GM19043 (cell line): ENCODE measurements at regions not wholly inside any gene's neighbourhood (a gene's known extent, or its start where the extent isn't known, plus 50 kb on each side); places are given as distances from the start of the nearest gene placed in this dataset.
"Not testable (repeated sequence)": the region's sequence is repeated elsewhere in the genome, so short reads cannot be mapped to it uniquely, and the experiment has no call there.

ENCODE experiments used
- ATAC-seq: cut with Tn5 transposase; IDR thresholded peaks from one replicate; pipeline ENCODE4 v1.9.1; 2021; ENCODE audit warnings: low read depth; ENCODE audit not compliant: unreplicated experiment

DNA sequence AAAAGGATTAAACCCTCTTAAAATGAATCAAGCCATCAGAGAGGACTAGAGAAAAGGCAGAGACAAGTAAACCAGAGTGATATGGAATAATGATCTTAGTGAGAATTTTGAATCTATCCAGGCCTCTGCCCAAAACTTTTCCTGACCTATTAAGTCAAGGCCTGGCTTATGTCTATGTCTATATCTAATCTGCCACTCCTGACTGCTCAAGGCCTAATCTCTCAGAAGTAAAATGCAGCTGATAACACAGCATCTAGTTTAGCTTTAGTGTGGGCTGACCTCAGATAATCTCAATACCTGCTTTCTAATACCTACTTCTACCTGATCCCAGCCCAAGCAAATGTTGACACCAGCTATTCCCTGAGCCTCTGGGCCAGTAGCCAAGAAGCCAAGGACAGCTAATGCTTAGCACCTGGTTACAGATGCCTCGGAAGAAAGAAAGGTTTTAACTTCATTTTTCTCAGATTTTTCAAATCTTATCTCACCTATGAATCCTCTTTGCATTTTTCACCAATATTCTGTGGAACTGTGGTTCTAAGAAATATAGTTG, 1472.5 kb upstream of the SEL1L start:
- ATAC-seq: no peak

- not testable (repeated sequence) for ATAC-seq
Measured at GRCh38 chr14:83007052-83007451, 1473.4 kb upstream of the SEL1L start.

GRCh38 chr14:83007641-83008225, 1474.1 kb upstream of the SEL1L start:
- ATAC-seq: no peak

- no peak for ATAC-seq
Measured at GRCh38 chr14:83017296-83017695, 1483.6 kb upstream of the SEL1L start.

- no peak for ATAC-seq
Measured at GRCh38 chr14:83019744-83020414, 1486.2 kb upstream of the SEL1L start.

GRCh38 chr14:83021323-83021722, 1487.7 kb upstream of the SEL1L start:
- ATAC-seq: no peak

DNA sequence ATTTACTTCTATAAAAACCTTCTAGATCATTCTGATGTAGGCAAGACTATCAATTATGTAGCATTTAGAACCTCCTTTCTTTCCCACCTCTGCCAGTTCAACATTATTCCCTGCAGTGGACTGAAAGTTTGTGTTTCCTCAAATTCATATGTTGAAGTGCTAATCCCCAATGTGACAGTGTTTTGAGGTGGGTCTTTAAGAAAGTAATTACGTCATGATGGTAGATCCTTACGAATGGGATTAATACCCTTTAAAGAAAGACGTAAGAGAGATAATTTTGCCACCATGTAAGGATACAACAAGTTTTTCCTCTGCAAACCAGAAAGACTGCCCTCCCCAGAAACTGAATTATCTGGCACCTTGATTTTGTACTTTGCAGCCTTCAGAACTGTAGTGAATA, 1489.7 kb upstream of the SEL1L start:
- no peak for ATAC-seq

DNA sequence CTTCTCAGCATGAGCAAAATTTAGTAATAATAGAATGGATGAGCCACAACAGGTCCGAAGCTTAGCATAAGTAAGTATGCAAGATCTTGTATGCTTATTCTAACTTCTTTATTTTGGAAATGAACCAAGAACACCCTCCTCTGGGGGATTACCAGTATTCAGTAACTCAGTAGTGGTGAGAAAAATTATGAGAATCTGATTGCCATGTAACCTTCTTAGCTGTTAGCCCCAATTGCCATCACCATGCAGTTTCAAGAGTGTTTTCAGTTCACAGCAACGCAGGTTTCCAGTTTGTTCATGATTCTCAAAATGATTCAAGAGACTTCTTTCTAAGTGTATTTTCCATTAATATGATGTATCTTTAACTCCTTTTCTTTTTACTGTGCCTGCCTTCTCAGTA, 1507.6 kb upstream of the SEL1L start:
- ATAC-seq: no peak

GRCh38 chr14:83042858-83043257, 1509.2 kb upstream of the SEL1L start:
- no peak for ATAC-seq

- no peak for ATAC-seq
Measured at GRCh38 chr14:83044001-83044400, 1510.3 kb upstream of the SEL1L start.

DNA sequence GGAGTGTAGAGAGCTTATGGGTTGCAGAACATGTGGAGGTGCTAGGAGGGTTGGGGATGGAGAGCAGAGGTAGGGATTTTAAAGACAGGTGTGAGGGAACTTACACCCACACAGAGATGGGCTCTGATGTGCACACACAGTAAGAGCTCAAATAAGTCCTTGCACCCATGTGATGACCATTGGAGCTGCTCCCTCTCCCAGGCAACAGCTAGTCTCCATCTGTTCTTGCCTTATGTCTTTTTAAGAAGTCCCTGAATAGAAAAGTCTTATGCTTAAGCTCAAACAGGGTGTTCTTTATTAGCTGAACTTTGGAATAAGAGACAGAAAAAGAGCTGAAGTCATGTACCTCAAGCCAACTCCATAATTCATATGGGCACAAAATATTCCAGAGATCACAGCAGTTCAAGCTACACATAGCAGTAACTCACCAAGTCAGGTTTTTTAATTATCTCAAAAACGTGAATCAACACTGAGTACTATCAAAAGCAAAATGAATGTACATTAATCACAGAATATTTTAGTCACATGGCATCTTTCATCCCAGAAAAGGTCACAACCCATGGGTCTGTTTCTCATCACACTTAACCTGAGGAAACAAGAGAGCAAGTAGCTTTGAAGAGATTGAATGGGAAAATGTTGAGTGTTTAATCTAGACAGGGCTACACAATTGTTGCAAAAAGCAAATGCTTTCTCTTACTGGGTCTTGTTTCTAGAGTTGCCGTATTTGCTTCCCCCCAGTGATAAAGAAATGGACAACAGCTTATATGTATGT, 1513.6 kb upstream of the SEL1L start:
- ATAC-seq: no peak

DNA sequence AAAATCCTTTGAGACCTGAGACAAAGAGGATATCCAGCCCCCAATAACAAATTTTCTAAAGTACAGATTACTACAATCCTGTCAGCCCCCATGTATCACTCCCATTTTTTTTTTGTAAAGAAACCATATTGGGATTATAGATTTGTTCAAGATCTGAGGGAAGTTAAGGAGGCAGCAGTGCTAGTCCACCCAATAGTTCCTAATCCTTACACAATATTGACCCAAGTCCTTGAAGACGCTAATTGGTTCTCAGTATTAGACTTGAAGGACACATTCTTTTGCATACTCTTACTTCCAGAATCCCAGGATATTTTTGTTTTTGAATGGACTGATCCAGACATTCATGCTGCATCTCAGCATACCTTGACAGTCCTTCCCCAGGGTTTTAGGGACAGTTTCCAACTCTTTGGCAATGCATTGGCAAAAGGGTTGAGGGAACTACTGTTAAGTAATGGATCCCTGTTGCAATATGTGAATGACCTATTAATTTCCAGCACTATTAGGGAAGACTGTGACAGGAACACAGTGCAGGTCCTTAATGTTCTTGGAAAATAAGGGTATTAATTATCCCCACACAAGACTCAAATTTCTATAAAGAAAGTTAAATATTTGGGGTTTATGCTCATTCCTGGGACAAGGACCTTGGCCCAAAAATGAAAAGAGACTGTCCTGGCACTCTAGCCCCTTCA, 1519.5 kb upstream of the SEL1L start:
- no peak for ATAC-seq

DNA sequence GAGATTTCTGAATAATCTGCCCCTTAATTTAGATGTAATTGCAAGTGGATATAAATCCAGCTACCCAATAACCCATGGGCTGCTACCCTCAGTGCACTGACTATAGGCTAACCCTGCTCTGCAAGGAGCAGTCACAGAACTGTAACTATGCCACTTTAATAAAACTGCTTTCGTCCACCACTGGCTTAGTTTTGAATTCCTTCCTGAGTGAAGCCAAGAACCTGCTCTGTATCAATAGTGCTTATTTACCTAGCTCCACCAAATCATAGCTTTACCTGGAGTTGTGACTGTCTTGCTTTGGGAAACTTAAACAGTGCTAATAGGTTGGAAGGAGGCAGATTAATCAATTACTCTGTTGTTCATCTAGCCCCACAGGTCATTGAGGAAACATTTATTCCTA, 1524.4 kb upstream of the SEL1L start:
- ATAC-seq: no peak

DNA sequence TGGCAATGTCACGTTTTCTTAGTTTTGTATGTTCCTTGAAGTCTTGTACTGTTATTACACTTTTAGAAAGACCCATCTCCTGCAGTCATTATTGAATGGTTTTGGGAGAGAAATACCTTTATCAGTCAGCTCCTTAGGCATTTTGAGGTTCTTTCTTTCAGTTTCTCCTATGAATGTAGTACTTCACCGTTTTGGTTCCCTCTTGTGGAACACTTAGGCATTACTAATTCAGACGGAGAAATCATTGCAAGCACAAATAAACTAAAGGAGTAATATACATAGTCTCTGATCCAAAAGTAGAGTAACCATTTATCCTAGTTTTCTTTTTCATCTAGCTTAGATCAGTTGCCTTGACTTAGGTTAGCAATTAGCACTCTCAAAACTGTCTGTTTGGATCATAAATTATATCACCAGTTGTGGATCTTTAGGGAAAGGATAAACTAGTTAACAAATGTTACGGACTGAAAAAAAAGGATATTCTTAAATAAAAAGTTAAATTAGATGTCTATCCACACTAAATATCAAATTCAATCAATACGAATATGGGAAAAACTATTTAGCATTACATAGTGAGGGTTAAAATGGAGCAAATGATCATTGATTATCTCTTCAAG, 1538.3 kb upstream of the SEL1L start:
- no peak for ATAC-seq

- ATAC-seq: no peak
Measured at GRCh38 chr14:83085136-83085535, 1551.5 kb upstream of the SEL1L start.

DNA sequence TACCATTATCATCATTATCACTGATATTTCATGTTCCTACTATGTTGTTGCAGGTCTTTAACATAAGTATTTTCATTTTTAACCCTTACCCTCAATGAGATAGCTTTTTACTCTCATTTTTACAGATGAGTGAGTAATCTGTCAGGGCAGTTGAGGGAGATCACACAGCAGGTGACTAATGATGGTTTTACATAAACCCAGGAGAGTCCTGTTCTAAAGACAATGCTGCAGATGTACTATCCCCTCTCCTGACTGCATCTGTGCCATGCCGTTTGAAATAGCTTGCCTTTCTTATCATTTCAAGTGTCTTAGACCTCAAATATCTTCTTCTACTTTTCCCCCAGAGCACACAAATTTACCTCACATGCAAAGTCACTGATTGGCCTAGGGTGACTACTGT, 1552.1 kb upstream of the SEL1L start:
- no peak for ATAC-seq

GRCh38 chr14:83091991-83092956, 1558.6 kb upstream of the SEL1L start:
- not testable (repeated sequence) for ATAC-seq

DNA sequence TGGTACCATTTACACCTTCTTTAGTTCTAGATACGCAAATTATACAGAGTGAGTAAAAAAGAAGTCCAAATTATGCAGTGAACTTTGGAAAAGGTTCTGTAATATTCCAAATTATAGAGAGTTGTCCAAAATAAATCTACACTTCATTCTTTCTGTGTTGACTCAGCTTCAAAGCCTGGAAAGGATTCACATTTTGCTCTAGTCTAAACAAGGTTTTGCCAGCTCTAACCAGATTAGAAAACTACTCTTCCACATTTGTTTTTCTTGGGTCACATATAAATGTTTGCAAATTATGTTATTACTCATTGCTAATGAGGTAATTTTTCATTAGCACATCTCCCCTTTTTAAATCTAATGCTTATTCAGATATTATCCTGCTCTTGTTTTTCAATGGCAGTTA, 1562.4 kb upstream of the SEL1L start:
- ATAC-seq: no peak

DNA sequence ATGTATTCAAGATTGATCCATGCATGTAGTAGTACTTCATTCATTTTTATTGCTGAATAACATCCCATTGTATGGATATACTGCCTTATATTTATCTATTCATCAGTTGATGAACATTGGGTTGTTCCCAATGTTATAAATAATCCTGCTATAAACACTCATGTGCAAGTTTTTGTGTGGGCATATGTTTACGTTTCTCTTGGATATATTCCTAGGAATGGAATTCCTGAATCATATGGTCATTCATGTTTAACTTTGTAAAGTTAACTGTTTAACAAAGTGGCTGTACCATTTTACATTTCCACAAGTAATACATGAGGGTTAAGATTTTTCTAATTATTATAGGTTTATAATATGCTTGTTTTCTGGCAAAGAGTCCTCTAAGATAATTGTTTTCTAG, 1568.2 kb upstream of the SEL1L start:
- ATAC-seq: no peak
